OCI-LY7 (cell line): ENCODE measurements at regions not wholly inside any gene's neighbourhood (a gene's known extent, or its start where the extent isn't known, plus 50 kb on each side); places are given as distances from the start of the nearest gene placed in this dataset.

ENCODE experiments used
- BruUV-seq: library from RNA; stranded (reverse); fragments of 400-500 nt; replicated peaks from 2 replicates; lab custom pipeline; 2021; lab: Mats Ljungman, UMichigan
- CTCF ChIA-PET: fragments of 300-600 bp; sonication (Branson Sonifier 250); formaldehyde crosslinking; loops from one replicate; lab custom pipeline; 2022; ENCODE audit warnings: antibody characterized with exemption; ENCODE audit not compliant: unreplicated experiment; lab: Charles Lee
- POLR2A ChIA-PET: fragments of 300-600 bp; sonication (Branson Sonifier 250); formaldehyde crosslinking; loops from one replicate; lab custom pipeline; 2022; ENCODE audit warnings: antibody characterized with exemption; lab: Charles Lee
- DNase-seq: peaks from one replicate; pipeline ENCODE4 v3.0.0-alpha.2; 2015; ENCODE audit warnings: low spot score
- H2AFZ ChIP-seq: fragments of 200-600 bp; sonication (generic), shearing (Covaris generic); 2 replicates; pipeline ENCODE4 v1.6.1; 2014; ENCODE audit warnings: mild to moderate bottlenecking, antibody characterized with exemption, low read length, moderate library complexity
- H3K27ac ChIP-seq: fragments of 200-600 bp; sonication (generic); 2 replicates; pipeline ENCODE4 v1.5.1; 2014; ENCODE audit warnings: mixed run types, low read depth, mild to moderate bottlenecking, moderate library complexity, low read length, inconsistent platforms; ENCODE audit not compliant: poor library complexity, severe bottlenecking
- H3K36me3 ChIP-seq: fragments of 200-600 bp; sonication (generic); 2 replicates; pipeline ENCODE4 v1.6.1; 2014; ENCODE audit warnings: mild to moderate bottlenecking, antibody characterized with exemption, low read length, moderate library complexity, mixed read lengths; ENCODE audit not compliant: insufficient read depth
- H3K4me1 ChIP-seq: fragments of 200-600 bp; sonication (generic); 2 replicates; pipeline ENCODE4 v1.5.1; 2014; ENCODE audit warnings: mild to moderate bottlenecking, low read length; ENCODE audit not compliant: insufficient read depth, poor library complexity, severe bottlenecking
- H3K4me2 ChIP-seq: fragments of 200-600 bp; sonication (generic); 2 replicates; pipeline ENCODE4 v1.6.1; 2014; ENCODE audit warnings: mild to moderate bottlenecking, low read length
- H3K4me3 ChIP-seq: fragments of 200-600 bp; sonication (generic); 2 replicates; pipeline ENCODE4 v1.5.1; 2014; ENCODE audit warnings: mild to moderate bottlenecking, low read depth, low read length; ENCODE audit not compliant: poor library complexity, severe bottlenecking
- H3K79me2 ChIP-seq: fragments of 200-600 bp; sonication (generic); 2 replicates; pipeline ENCODE4 v1.6.1; 2016; ENCODE audit warnings: low read depth, mild to moderate bottlenecking, low read length, moderate library complexity, mixed read lengths; ENCODE audit not compliant: insufficient read depth
- H3K9me2 ChIP-seq: fragments of 200-600 bp; sonication (generic); 2 replicates; pipeline ENCODE4 v1.6.1; 2016; ENCODE audit warnings: mild to moderate bottlenecking, low read length, mixed read lengths; ENCODE audit not compliant: insufficient read depth
- H3K9me3 ChIP-seq: fragments of 200-600 bp; sonication (generic); 2 replicates; pipeline ENCODE4 v1.6.1; 2014; ENCODE audit warnings: mild to moderate bottlenecking, mixed run types, low read length, mixed read lengths
- H4K20me1 ChIP-seq: fragments of 200-600 bp; sonication (generic); 2 replicates; pipeline ENCODE4 v1.6.1; 2014; ENCODE audit warnings: mild to moderate bottlenecking, antibody characterized with exemption, low read length, moderate library complexity, mixed read lengths; ENCODE audit not compliant: insufficient read depth
- CTCF ChIP-seq: fragments of 200-600 bp; sonication (generic); conservative IDR thresholded peaks from 2 replicates; pipeline ENCODE4 v1.5.1; 2014; ENCODE audit warnings: mild to moderate bottlenecking, antibody characterized with exemption, low read length, moderate library complexity, mixed read lengths
- EZH2phosphoT487 ChIP-seq: fragments of 200-600 bp; sonication (generic); IDR thresholded peaks from 2 replicates; pipeline ENCODE4 v1.6.1; 2018; ENCODE audit warnings: low read depth, borderline replicate concordance, mild to moderate bottlenecking, mixed run types, antibody characterized with exemption, low read length, moderate library complexity, mixed read lengths
- intact Hi-C: fragments of 100-400 bp; cut with micrococcal nuclease; formaldehyde crosslinking; loops from one replicate; pipeline ENCODE4 v1.10.0; 2022; ENCODE audit not compliant: unreplicated experiment

DNA sequence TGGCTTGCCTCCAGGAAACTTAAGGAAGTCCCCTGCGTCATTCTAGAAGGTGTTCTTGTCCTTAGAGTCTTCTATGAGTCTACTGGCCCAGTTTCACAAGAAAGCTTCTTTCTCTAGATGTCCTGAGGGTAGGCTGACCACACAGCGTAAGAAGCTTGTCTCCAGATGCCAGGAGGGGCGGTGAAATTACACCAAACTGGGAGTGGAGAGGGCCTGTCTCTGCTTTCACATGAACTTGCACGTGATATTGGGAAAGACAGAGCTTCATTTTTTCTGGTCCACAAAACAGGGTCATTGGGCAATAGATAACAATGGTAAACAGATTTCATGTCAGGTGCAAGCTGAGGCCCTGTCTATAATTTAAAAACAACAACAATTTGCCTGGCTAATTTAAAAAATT is 85.7 kb upstream of the TBX3 start:
- H3K9me3 ChIP-seq: no peaks in the 10 kb centered on the region
- H3K9me2 ChIP-seq: no peaks in the 10 kb centered on the region
- H3K4me2 ChIP-seq: no peak overlapping the region
- intact Hi-C loops: no loop called here
- DNase-seq: no peak
- H4K20me1 ChIP-seq: no peaks in the 10 kb centered on the region
- H3K4me1 ChIP-seq: no peaks in the 10 kb centered on the region
- no peaks in the 10 kb centered on the region for H3K36me3 ChIP-seq
- no peak for TF ChIP-seq CTCF
- H3K27ac ChIP-seq: no peak overlapping the region
- no TSS peak for BruUV-seq
- no peaks in the 10 kb centered on the region for H3K79me2 ChIP-seq
- H2AFZ ChIP-seq: no peak overlapping the region
- ChIA-PET CTCF (interaction anchor here (0.6 kb wide), 1 partner anchor 1281 kb away, joined by 3 read pairs; no protein-coding TSS in a partner anchor), POLR2A (no interaction called here)
- H3K4me3 ChIP-seq: no peak overlapping the region

DNA sequence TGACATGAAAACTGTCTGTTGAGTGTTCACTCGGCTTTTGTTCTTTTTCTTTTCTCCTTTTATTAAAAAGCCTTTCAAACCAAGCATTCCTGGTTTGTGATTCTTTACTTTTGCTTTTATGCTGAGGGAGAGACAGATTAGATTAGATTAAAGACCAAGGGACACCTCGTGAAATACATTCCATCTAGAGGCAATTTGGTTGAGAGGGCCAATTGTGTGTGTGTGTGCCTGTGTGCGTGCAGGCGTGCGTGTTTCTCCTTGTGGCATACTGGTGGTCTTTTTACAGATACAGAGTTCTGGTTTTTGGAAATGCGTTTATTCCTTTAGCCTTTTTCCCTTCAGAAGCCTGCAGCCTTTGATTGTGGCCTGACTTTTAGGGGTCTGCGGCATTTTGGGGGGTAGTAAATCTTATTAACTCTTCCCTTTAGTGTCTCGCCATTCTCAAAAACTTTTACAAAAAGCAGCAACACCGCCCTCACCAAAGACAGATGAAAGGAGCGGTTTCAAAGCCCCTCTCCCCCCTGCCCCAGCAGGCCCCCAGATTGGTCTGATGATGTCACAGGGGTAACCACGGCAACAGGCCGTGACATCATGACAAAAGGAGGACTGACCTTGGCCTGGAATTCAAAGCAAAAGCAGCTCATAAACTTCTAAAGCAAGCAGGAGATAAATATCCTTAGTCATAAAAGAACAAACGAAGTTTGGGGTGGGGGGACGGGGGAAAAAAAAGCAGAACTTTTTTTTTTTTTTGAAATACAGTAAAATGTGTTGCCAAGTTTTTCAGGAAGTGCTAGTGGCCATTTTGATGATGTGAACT is 84.1 kb upstream of the TBX3 start:
- Histone ChIP-seq H3K9me2 (no peaks in the 10 kb centered on the region), H3K4me1 (no peaks in the 10 kb centered on the region), H3K4me2 (no peak overlapping the region), H3K27ac (no peak overlapping the region), H3K79me2 (no peaks in the 10 kb centered on the region), H4K20me1 (no peaks in the 10 kb centered on the region), H2AFZ (no peak overlapping the region), H3K9me3 (no peaks in the 10 kb centered on the region), H3K4me3 (no peak overlapping the region), H3K36me3 (no peaks in the 10 kb centered on the region)
- no TSS peak for BruUV-seq
- POLR2A ChIA-PET: interaction anchor here (0.7 kb wide), 2 partner anchors 28 to 927 kb away, joined by 4 to 6 read pairs; no protein-coding TSS in a partner anchor
- CTCF ChIA-PET: no interaction called here
- no peak for DNase-seq
- intact Hi-C loops: no loop called here
- no peak for TF ChIP-seq EZH2phosphoT487

DNA sequence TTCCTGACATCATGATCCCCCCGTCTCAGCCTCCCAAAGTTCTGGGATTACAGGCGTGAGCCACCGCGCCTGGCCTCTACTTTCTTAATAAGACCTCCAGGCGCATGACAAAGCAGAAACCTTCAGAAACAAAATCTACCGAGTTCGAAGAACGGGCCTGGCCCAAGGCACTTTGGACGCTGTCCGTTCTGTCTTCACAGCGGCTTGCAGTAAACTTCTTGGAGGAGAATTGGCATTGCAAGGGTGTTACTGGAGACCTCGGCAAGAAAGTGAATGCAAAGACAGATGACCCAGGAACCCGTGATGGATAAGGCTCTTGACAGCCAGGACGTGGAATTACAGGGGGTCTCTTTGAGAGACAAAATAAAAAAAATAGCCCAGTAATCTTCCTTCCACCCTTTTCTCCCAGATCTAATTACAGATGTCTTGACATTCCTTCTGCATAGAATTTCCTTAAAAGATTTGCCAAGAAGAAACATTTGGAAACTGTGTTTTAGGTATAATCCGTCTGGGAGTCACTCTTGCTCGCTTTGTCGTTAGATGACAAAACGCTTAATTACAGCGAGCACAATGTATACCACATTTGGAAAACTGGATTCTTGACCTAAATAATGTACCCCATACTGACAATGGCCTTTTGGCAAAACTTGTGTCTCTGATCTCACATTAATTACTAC is 83.2 kb upstream of the TBX3 start:
- no peak overlapping the region for H3K4me3 ChIP-seq
- TF ChIP-seq CTCF: no peak
- no peak for TF ChIP-seq EZH2phosphoT487
- no peak for DNase-seq
- no peak overlapping the region for H3K4me2 ChIP-seq
- H2AFZ ChIP-seq: no peak overlapping the region
- no peaks in the 10 kb centered on the region for H4K20me1 ChIP-seq
- ChIA-PET CTCF (no interaction called here), POLR2A (no interaction called here)
- intact Hi-C loops: no loop called here
- H3K4me1 ChIP-seq: no peaks in the 10 kb centered on the region
- BruUV-seq: no TSS peak
- no peaks in the 10 kb centered on the region for H3K79me2 ChIP-seq
- no peaks in the 10 kb centered on the region for H3K36me3 ChIP-seq
- no peaks in the 10 kb centered on the region for H3K9me2 ChIP-seq
- H3K9me3 ChIP-seq: no peaks in the 10 kb centered on the region
- no peak overlapping the region for H3K27ac ChIP-seq
